Body of pancreas (tissue), 4 donors: ENCODE measurements at regions not wholly inside any gene's neighbourhood (a gene's known extent, or its start where the extent isn't known, plus 50 kb on each side); places are given as distances from the start of the nearest gene placed in this dataset.

Source experiments
- POLR2A ChIP-seq, 3 donors: fragments of 450-650 bp; IDR thresholded peaks; one replicate each; pipeline ENCODE4 v1.6.1; 2016; ENCODE audit warnings: antibody characterized with exemption in 3 of 3, mild to moderate bottlenecking in 2 of 3
- TF ChIP-seq, protein P1 (sequence below), 7 experiments: fragments of 450-650 bp in 4 of 7; fragments of 200-600 bp in 3 of 7; sonication (generic) in 3 of 7; IDR thresholded peaks; one replicate each; pipeline ENCODE4 v1.5.1; 2016 to 2019; ENCODE audit warnings: antibody characterized with exemption in 7 of 7

DNA sequence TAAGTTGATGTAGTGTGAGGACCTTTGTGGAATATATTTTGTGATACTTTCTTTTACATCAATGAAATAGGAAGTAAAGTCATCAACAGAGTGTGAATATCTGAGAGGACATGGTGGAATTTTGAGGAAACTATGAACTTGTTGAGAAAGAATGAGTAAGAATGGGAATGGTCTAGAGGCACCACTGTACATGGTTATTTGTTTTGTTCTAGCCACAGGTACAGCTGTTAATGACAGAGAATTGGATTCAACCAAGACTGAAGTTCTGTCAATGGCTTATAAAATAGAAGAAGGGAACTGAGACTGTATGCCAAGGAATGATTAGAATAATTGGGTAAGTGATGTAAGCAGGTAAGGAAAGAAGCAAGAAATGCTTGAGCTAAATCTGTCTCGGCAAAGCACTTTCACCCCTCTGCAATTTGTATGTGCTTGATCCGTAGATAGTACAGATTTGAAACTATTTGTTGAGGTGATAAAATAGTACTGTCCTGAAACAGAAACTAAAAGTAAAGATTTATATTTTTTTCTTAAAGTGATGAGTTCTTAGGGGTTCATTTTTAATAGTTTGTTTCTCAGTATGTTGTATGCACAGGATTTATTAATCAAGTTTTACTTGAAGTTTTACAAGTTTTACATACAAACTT, 468.8 kb upstream of the SMC2 start:
- TF ChIP-seq POLR2A (IDR thresholded peaks at IDR 0.05) = no peak
- TF ChIP-seq, protein P1, sequence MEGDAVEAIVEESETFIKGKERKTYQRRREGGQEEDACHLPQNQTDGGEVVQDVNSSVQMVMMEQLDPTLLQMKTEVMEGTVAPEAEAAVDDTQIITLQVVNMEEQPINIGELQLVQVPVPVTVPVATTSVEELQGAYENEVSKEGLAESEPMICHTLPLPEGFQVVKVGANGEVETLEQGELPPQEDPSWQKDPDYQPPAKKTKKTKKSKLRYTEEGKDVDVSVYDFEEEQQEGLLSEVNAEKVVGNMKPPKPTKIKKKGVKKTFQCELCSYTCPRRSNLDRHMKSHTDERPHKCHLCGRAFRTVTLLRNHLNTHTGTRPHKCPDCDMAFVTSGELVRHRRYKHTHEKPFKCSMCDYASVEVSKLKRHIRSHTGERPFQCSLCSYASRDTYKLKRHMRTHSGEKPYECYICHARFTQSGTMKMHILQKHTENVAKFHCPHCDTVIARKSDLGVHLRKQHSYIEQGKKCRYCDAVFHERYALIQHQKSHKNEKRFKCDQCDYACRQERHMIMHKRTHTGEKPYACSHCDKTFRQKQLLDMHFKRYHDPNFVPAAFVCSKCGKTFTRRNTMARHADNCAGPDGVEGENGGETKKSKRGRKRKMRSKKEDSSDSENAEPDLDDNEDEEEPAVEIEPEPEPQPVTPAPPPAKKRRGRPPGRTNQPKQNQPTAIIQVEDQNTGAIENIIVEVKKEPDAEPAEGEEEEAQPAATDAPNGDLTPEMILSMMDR (IDR thresholded peaks at IDR 0.05) = no peak
